HG03442 (cell line): ENCODE measurements at regions not wholly inside any gene's neighbourhood (a gene's known extent, or its start where the extent isn't known, plus 50 kb on each side); places are given as distances from the start of the nearest gene placed in this dataset.

Source experiments
- ATAC-seq: cut with Tn5 transposase; IDR thresholded peaks from one replicate; pipeline ENCODE4 v1.9.1; 2021; ENCODE audit warnings: mild to moderate bottlenecking, moderate library complexity; ENCODE audit not compliant: unreplicated experiment

GRCh38 chr13:36493046-36493445 lies 60.8 kb downstream of the CCNA1 start:
- no peak for ATAC-seq

- no peak for ATAC-seq
Measured at GRCh38 chr13:36495431-36495830, 63.1 kb downstream of the CCNA1 start.

DNA sequence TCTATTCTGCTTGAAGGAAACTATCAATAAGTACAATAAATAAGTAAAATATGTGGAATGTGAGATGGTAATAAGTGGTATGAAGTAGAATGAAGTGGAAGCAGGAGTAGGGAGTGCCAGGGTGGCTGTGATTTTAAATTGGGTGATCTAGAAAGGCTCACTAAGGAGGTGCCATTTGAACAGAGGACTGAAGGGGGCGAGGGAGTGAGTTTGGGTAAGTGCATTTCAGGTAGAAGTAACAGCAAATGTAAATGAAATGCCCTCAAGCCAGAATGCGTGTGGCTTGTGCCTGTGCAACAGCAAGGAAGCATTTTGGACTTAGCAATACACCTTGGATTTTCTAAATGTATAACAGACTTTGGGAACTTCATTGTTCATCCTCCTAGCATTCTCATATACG lies 77.1 kb downstream of the CCNA1 start:
- no peak for ATAC-seq

- no peak for ATAC-seq
Measured at GRCh38 chr13:36512771-36513170, 80.5 kb downstream of the CCNA1 start.

DNA sequence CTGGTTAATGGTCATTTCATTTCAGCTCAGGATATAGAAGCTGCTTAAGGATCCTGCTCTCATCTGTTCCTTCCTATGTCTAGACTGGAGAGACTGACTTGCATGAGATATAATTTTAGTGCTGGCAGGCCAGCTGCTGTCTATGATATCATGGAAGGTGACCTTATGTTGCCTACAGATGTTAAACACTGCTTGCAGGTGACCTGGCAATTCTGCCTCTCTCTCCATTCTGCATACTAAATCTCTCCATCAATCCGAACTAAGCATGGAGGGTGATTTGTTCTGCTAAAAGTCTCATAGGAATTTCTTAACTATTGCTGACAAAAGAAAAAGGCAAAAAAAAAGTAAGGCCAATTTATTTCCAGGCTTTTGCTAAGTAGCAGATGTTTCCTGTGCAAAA lies 81.0 kb downstream of the CCNA1 start:
- no peak for ATAC-seq

DNA sequence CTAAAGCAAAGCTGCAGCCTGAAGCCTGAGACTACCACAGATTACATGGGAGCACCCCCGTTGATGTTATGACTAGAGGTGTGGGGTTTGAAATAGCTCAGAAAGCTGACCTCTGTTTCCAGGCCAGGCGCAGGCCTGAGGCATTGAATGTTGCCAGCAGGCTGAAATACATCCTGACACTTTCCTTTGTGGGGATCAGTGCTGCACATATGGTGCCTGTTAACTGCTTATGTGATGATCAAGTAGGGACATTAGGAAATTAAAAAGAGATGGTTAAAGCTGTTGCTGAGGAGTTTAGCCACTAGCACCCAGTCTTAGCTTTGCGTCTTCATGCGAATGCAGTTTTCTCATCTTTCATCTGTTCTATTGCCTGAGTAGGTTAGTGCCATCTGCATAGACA lies 83.2 kb downstream of the CCNA1 start:
- no peak for ATAC-seq

DNA sequence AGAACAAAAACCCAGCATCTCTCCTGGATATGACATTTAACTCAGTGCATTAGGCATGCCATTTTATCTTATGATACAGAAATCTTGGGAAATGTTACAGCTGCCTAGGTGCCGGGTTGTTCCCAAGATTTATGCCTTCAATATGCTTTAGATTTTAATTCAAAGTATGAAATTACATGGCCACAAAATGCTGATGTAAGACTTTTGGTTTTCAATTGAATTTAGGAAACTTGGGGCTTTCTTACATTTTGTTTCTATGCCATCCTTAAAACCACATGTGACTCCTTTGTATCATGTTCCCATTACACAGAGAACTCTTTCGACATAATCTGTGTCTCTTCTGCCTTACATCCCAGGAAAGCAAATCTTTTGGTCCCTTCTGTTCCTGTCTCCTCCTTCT lies 83.9 kb downstream of the CCNA1 start:
- no peak for ATAC-seq

DNA sequence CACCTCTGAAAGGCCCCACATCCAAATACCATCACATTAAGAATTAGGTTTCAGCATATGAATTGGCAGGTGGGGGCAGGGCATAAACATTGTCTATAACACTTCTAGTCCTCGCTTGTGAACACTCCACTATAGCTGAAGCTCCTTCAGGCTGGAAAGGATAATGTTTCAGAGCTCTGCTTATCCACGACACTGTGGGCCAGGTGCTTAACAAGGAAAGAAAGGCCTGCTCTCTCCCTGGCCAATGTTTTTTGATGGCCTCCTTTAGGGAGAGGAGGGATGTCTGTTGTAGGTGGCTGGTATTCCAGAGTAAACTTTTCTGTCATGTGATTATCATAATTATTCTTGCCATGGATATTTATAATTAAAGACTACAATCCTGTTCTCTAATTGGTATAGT lies 86.4 kb downstream of the CCNA1 start:
- no peak for ATAC-seq

GRCh38 chr13:36519432-36519831 lies 87.1 kb downstream of the CCNA1 start:
- ATAC-seq, result no peak

DNA sequence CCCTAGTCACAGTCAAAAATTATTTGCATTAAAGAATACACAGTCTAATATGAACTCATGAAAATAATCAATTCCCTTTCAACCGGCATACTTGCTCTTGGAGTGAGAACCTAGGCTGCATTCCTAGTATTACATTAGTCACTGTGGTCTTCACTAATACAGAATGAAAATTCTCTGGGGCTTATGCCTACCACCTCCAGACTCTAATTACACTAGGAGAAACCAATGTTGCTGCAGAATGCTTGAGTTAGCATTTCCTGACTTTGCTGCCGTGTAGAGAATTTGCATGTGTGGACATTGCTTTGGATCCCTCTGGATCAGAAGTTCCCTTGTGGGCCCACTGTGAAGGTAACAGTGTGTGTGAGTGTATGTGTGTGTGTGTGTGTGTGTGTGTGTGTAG lies 87.8 kb downstream of the CCNA1 start:
- ATAC-seq, result no peak

DNA sequence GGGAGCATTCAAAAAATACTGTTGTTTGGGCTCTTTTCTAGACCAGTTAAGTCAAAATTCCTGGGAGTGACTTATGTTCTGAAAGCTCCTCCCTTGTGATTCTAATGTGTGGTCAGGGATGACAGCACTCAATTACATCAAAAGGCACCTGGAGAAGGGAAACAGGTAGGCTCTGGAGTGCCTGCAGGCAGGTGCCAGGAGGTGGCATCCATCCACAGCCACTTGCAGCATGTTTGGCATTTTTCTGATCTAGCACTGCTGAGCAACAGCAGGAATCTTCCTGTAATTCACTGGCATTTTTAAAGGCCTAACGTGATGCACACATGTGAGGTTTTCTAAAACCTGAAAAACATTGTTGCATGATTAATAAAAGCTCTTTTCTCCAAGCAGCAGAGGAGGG lies 94.6 kb downstream of the CCNA1 start:
- no peak for ATAC-seq

DNA sequence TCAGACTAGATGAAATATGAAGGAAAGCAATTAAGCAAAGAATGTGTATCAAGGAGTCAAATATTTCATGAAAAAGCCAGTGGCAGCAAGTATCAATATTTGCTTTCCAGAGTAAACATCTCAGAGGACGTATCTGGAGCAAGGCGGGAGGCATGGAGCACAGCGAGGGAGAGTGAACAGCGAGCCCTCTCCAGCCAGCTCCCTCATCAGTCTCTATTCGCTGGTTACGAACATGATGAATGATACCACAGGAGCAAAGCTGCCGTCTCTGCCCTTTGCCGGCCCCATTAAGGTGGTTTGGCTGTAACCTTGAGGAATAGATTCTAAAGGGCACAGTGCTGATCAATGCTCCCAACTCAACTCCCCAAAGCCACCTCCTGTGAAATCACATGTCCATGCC lies 95.8 kb downstream of the CCNA1 start:
- no peak for ATAC-seq

DNA sequence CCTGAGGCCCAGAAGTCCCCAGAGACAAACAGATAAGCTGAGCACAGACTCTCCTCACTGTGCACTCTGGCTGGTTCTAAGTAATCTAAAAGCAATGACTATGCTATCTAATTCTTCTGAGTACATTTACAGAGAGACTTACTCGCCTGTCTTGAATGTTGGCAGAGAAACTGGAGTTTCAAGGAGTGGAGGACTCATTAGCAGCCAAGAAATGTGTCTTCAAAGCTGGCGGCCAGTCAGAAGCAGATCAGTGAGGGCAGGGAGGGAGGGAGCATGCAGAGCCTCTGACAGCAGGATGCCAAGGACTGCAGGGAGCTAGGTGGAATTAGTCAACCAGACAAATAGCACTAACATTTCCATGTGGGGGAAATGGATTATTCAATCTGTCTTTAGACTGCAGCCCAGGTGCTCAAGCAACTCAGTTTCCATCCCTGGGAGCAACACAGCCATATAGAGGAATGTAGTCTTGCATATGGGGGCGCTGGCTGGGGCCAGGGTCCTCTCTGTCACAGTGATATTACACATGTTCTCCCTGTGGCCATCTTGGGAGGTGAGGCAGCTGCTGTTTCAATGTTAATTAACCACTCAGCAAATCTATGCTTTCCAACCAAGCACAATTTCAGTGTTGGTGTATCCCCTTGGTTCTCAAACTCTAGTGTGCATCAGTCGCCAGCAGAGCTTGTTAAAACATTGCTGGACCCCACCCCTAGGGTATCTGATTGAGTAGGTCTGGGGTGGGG lies 97.9 kb downstream of the CCNA1 start:
- ATAC-seq, result no peak

DNA sequence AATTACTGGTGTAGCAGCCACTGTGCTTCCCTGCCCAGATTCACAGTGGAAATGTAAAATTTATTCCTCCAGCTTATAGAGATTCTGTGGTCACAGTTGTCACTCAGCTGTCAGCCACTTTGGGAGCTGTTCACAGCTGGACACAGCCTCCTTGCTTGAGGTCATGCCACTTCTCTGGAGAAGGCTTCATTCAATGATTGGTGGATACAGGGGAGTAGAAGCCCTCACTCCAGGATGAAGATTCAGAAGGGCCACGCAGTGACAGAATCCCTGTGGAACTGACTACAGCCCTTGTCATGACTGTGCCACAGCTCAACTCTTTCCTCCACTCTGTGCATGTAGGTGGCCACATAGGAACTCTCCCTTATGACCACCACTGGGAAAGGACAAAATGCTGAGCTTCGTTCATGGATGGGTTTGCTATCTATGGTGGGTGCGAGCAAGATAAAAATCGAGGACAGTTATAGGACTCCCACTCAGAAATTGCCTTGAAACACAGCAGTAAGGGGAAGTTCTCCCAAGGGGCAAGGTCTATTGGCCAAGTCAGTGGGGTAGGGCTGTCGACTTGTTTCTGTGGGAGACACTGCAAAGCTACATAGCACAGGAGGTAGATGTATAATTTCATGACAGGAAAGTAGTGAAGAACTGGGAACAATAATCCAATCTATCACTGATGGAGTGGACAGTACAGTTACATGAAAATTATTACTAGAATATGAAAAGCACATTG lies 98.7 kb downstream of the CCNA1 start:
- no peak for ATAC-seq

DNA sequence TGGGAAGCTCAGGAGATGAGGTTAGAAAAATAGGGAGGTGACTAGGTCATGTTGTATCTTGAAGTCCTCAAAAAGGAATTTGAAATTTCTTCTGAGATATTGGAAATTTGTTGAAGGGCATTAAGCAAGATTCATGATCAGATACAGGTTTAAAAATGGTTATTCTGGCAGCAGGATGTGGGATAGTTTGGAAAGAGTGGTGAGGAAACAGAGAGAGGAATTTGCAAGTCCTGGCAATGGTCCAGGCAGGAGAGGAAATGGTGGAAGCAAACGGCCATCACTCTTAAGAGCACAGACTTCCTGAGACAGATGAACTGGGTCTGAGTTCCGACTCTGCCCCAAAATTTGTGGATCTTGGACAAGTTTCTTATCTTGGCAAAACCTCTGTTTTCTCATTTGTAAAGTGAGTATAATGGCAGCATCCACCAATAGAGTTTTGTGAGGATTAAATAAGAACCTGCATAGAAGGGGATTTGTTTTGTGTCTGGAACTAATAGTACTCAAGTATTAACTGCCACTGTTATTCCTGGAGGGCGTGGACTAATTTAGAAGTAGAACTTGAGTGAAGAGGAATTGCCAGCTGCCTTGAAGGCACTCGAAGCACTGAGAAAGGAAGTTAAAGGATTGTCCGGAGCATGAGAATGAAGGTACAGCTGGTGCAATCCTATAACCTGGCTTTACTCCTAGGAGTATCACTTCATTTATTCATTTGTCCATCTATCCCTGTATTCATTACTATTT lies 99.6 kb downstream of the CCNA1 start:
- ATAC-seq, result no peak

- no peak for ATAC-seq
Measured at GRCh38 chr13:36533806-36534205, 101.5 kb downstream of the CCNA1 start.

DNA sequence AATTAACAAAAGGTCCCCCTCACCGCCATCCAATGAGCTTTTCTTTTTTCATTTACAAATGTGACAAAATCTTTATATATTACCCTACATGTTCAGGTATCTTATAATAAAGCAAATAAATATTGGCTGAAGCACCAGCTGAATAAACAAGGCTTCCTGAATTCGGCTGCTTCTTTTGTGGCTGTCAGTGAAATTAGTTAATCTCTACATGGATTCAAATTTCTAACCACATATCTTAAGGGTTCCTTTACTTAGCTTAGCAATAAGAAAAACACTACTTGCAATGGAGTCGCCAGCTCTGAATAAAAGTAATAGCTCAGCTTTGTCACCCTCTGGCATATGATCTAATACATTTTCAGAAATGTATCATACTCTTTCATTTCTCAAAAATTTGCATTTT lies 104.3 kb downstream of the CCNA1 start:
- no peak for ATAC-seq

DNA sequence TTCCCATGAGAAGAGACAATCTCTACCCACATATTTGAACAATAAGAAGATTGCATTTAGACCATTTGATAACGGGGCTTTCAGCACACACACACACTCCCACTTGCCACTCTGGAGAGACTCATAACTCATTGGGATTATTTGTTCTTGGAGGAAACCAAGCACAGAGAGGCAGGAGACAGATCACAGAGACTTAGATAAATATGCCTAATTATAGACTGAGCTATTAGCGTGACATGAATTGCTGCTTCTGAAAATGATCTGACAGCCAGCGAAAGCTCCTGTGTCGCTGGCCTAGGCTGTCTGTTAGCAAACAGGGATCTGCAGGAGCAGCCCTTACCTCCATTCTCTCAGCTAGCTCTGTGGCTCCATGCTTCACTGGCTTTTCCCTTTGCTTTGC lies 111.4 kb downstream of the CCNA1 start:
- ATAC-seq, result no peak

DNA sequence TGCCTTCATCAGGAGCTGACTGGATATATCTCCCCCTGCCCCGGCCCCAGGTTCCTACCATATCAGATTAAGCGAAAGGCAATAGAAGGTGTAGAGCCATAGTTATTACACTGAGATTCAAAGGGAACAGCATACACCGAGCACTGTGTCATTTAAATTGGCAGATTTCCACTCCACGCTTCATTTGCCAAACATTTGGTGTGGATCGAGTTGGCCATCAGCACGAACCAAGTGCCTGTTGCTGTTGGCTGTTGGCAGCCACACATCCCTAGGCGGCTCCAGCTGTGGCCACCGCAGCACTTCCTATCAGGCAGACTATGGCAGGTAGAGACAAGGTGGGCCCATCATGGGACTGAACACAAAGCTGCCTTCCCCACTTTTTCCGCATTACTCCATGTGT lies 115.8 kb downstream of the CCNA1 start:
- ATAC-seq, result no peak

- no peak for ATAC-seq
Measured at GRCh38 chr13:36549126-36549702, 116.9 kb downstream of the CCNA1 start.

DNA sequence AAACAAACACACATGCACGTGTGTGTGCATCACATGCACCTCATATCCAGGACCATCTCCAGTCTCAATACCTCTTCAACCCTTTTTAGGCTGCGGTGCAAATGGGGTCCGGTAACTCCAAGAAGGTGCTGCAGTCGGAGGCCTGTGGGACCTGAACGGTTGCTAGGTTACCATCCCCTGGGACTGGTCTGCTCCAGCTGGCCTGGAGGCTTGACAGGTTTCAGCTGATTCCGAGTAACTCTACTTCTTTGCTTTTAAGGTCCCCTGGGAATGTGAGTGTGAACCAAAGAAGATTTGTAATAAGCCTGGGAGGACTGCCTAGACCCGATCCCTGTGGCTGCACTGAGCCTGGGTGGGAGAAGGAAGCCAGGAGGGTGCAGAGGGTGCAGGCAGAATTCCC lies 117.5 kb downstream of the CCNA1 start:
- no peak for ATAC-seq

- ATAC-seq, result no peak
Measured at GRCh38 chr13:36550177-36550576, 117.9 kb downstream of the CCNA1 start.
